ENCODE measurements at regions not wholly inside any gene's neighbourhood (a gene's known extent, or its start where the extent isn't known, plus 50 kb on each side); places are given as distances from the start of the nearest gene placed in this dataset.

DNA sequence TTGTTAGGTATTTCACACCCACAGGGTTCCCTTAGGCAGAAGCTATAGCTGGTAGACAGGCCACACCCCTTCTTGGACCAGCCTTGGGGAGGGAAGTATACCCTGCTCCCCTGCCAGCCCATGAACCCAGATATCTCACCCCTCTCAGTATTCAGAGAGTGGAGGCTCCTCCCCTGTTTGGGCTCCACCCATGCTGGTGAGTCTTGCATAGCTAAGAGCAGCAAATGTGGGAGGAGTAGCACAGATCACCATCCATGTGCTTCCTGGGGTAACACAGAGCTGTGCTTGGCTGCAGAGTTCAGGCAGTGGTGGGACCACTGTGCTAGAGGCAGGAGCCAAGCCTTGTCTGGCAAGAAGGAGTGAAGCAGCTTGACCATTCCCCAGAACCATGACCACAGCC is 427.2 kb downstream of the ZIC1 start:
- TF ChIP-seq, protein P1, sequence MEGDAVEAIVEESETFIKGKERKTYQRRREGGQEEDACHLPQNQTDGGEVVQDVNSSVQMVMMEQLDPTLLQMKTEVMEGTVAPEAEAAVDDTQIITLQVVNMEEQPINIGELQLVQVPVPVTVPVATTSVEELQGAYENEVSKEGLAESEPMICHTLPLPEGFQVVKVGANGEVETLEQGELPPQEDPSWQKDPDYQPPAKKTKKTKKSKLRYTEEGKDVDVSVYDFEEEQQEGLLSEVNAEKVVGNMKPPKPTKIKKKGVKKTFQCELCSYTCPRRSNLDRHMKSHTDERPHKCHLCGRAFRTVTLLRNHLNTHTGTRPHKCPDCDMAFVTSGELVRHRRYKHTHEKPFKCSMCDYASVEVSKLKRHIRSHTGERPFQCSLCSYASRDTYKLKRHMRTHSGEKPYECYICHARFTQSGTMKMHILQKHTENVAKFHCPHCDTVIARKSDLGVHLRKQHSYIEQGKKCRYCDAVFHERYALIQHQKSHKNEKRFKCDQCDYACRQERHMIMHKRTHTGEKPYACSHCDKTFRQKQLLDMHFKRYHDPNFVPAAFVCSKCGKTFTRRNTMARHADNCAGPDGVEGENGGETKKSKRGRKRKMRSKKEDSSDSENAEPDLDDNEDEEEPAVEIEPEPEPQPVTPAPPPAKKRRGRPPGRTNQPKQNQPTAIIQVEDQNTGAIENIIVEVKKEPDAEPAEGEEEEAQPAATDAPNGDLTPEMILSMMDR (IDR thresholded peaks at IDR 0.05; ENCODE audit: insufficient read depth, low read length, missing control alignments) = no peak
- POLR2A ChIA-PET = no interaction called here
- no peak overlapping the region for H3K4me3 ChIP-seq (ENCODE audit: low read depth, low read length)
- CTCF ChIA-PET = interaction anchor here (3.2 kb wide), 1 partner anchor 241 kb away, joined by 28 read pairs; no protein-coding TSS in a partner anchor
- DNase-seq (ENCODE audit: low read depth, low spot score) = no peak

DNA sequence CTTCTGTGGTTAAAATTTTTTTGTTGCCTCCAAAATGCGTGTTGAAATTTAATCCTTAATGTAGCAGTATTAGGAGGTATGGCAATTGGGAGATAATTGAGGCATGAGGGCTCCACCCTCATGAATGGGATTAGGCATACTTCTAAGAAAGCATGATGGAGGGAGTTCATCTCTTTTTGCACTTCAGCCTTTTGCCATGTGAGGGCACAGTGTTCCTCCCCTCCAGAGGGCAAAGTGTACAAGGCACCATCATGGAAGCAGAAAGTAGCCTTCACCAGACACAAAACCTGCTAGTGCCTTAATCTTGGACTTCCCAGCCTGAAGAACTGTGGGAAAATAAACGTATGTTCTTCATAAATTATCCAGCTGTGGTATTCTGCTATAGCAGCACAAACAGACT is 429.5 kb downstream of the ZIC1 start:
- TF ChIP-seq, protein P1 (IDR thresholded peaks at IDR 0.05; ENCODE audit: insufficient read depth, low read length, missing control alignments) = peak; percentile 32
- H3K4me3 ChIP-seq (ENCODE audit: low read depth, low read length) = no peak overlapping the region
- POLR2A ChIA-PET = no interaction called here
- CTCF ChIA-PET = interaction anchor here (0.7 to 3.2 kb wide), 3 partner anchors 14 to 239 kb away, joined by 3 to 28 read pairs (median 6); no protein-coding TSS in a partner anchor
- no peak for DNase-seq (ENCODE audit: low read depth, low spot score)

DNA sequence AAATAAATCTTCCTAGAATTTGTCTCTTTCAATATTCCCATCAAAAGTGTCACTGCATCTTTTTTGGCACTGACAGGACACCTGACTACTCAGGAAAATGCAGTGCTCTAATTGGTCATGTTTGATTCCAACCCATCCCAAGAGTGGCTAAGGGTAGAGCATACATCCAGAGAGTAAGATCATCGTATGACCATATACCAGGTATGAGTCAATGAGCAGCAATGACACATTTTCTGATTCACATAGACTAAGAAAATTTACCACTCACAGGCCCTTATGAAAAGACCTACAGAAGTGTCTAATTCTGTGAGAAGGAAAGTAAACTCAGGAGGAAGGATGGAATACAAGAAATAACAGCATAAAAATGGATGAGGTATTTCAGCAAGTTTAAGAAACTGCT is 434.2 kb downstream of the ZIC1 start:
- POLR2A ChIA-PET = no interaction called here
- CTCF ChIA-PET = no interaction called here
- TF ChIP-seq, protein P1 (IDR thresholded peaks at IDR 0.05; ENCODE audit: insufficient read depth, low read length, missing control alignments) = no peak
- H3K4me3 ChIP-seq (ENCODE audit: low read depth, low read length) = no peak overlapping the region
- no peak for DNase-seq (ENCODE audit: low read depth, low spot score)

DNA sequence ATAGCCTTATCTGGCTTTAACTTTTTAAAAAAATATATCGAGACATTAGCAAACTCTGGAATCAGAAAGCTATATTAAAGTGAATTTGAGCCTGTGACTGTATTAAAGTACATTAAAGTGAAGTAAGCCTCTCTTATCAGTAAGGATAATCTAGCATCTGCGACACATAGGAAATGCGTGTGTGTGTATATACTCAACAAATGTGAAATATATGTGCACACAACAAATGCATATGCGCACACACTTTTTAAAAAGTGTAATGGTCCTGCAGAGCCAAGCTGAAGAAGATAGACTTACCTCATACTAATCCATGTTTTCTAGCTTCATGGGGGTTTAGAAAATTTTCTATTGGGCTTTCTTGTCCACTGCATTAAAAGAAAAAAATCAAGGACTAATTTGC is 437.1 kb downstream of the ZIC1 start:
- H3K4me3 ChIP-seq (ENCODE audit: low read depth, low read length) = no peak overlapping the region
- ChIA-PET CTCF (no interaction called here), POLR2A (no interaction called here)
- no peak for DNase-seq (ENCODE audit: low read depth, low spot score)
- TF ChIP-seq, protein P1 (IDR thresholded peaks at IDR 0.05; ENCODE audit: insufficient read depth, low read length, missing control alignments) = no peak

DNA sequence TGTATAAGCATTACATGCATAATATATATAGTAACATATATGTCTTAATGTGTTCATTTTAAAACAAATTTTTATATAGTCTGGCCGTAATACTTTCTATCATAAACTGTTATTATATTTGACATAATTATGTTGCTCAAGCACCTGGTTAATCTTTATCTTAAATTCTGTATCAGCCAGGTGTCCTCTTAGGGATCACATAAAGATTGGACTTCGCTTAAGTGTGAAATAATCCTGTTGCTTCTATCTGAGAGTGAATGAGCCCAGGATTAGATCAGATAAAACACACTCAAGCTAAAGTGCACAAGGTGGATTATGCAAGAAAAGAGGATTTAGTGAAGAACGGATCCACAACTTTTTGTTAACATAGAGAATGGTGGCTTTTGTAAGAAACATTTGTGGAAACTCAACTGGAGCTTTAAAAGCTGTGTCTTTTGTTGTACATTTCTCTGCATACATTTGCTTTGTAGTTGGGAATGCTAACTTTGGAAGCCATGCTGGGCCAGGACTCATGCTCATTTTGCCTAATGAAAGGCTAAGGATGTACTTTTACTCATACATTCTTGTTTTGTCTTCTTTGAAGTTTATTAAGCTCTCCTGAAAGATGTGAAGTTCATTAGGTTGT is 437.8 kb downstream of the ZIC1 start:
- POLR2A ChIA-PET = no interaction called here
- CTCF ChIA-PET = no interaction called here
- DNase-seq (ENCODE audit: low read depth, low spot score) = no peak
- H3K4me3 ChIP-seq (ENCODE audit: low read depth, low read length) = no peak overlapping the region
- TF ChIP-seq, protein P1 (IDR thresholded peaks at IDR 0.05; ENCODE audit: insufficient read depth, low read length, missing control alignments) = no peak

DNA sequence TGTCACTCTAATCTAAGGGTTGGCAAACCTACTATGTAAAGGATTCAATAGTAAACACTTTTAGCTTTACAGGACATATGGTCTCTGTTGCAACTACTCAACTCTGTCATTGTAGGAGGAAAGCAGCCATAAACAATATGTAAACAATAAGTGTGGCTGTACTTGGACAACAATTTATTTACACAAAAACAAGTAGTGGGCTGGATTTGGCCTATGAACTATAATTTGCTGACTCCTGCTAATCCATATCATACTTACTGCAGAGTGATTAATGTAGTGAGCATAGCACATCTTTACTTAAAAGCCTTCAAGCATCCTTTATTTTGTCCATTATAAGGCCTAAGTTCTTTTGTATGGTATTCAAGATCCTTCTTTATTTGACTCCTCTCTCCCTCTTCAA is 441.9 kb downstream of the ZIC1 start:
- H3K4me3 ChIP-seq (ENCODE audit: low read depth, low read length) = no peak overlapping the region
- no peak for DNase-seq (ENCODE audit: low read depth, low spot score)
- ChIA-PET CTCF (no interaction called here), POLR2A (no interaction called here)
- TF ChIP-seq, protein P1 (IDR thresholded peaks at IDR 0.05; ENCODE audit: insufficient read depth, low read length, missing control alignments) = no peak

Measured in AG04449 (cell line).